GM21576 (cell line): ENCODE measurements at regions not wholly inside any gene's neighbourhood (a gene's known extent, or its start where the extent isn't known, plus 50 kb on each side); places are given as distances from the start of the nearest gene placed in this dataset.
"Not testable (repeated sequence)": the region's sequence is repeated elsewhere in the genome, so short reads cannot be mapped to it uniquely, and the experiment has no call there.

Experiments used
- ATAC-seq: cut with Tn5 transposase; IDR thresholded peaks from one replicate; pipeline ENCODE4 v1.9.1; 2021; ENCODE audit warnings: mild to moderate bottlenecking, moderate library complexity; ENCODE audit not compliant: unreplicated experiment

DNA sequence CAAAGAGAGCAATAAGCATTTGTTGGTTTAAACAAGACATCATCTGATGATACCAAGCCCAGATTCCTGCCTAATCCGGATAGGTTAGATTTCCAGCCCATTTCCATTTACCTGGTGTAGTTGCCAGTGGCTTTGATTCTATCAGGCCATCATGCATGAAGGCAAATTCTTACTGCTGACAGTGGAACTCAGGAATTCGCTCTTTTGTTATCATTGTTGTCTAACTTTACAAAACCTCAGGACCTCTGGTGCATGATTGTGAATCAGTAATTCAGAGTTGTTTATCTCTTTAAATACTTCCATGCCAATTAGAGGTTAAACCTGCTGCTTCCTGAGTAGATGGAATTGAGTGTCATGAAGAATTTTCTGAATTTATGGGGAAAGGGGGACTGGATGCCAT, 76.5 kb downstream of the C9orf152 start:
- ATAC-seq, result no peak

DNA sequence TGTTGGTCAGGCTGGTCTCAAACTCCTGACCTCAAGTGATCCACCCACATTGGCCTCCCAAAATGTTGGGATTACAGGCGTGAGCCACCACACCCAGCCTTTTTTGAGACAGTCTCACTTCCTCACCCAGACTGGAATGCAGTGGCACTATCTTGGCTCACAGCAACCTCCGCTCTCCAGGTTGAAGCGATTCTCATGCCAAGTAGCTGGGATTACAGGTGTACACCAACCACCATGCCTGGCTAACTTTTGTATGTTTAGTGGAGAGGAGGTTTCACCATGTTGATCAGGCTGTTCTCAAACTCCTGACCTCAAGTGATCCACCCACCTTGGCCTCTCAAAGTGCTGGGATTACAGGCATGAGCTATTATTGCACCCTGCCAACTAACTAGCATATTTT, 75.4 kb downstream of the C9orf152 start:
- not testable (repeated sequence) for ATAC-seq

DNA sequence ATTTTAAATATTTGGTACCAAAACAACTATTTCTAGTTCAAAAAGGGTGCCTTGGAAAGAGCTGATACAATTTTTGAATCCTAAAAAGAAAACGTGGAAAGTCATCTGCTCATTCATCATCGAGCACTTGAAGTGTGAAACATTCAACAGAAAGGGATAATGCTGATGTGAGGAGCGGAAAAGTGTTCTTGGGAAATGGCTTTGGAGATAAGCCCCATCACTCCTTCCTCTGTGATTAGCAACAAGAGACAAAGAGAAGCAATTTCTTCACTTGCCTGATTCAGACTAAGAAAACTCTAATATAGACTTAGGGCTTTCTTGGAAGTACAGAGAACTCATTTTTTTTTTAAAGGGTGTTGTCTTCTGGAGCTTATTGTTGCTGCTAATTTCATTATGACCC, 74.9 kb downstream of the C9orf152 start:
- no peak for ATAC-seq

DNA sequence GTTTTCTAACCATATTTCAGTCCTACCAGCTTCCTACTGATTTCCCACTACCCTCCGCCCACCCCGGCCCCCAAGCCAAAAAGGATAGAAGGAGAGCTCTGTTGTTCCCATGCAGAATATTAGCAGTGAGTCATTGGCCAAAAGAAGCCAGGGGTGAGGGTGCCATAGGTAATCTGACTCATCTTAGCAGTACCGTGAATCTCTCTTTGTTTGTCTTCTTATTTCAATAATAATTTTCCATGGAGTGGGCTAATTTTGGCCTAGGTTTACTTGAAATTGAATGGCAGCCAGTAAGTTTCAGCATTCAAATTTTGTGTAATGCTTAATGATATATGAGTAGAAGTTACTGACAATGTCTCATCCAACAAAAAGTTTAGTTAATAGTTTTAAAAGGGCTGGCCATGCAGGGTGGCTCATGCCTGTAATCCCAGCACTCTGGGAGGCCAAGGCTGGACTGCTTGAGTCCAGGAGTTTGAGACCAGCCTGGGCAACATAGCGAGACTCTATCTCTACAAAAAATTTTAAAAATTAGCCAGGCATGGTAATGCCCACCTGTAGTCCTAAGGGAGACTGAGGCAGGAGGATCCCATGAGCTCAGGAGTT, 74.2 kb downstream of the C9orf152 start:
- no peak for ATAC-seq

DNA sequence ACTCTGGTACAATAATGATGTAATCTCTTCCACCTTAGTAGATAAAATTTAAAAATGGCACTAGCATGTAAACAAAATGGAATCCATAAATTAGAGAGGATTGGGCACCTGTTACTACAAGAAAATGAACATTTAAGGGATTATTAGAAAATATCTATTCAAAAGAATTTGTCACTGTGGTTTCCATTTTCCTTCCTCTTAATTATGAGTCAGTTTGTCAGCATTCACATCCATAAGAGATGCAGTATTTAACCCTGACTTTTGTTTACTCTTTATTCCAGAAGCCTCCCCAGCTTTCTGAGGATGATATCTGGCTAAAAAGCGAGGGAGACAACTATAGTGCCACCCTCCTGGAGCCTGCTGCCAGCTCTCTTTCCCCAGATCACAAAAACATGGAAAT, 72.1 kb downstream of the C9orf152 start:
- no peak for ATAC-seq

DNA sequence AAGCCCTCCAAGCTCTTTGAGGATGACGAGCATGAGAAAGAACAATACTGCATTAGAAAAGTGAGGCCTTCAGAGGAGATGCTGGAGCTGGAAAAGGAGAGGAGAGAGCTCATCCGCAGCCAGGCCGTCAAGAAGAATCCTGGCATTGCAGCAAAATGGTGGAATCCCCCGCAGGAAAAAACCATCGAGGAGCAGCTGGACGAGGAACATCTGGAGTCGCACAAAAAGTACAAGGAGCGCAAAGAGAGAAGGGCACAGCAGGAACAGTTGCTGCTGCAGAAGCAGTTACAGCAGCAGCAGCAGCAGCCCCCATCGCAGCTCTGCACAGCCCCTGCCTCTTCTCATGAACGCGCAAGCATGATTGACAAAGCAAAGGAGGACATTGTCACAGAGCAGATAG, 71.2 kb downstream of the C9orf152 start:
- no peak for ATAC-seq

DNA sequence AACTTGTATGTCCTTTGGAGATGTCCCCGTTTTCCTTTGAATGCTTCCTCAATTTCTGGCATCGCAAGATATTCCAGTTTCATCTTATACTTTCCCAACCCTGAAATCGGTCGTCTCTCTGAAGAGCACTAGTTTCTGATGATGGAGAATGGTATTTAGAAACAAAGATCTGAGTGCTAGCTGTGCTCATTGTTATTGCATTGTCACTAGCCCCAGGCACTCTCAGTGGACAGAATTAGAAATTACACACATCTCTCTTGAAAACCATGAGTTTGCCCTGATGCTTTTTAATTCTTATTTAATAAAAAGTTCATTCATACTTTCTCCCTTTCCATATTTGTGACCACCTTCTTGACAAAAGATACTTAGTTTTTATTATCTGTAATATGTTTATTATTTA, 67.7 kb downstream of the C9orf152 start:
- no peak for ATAC-seq

DNA sequence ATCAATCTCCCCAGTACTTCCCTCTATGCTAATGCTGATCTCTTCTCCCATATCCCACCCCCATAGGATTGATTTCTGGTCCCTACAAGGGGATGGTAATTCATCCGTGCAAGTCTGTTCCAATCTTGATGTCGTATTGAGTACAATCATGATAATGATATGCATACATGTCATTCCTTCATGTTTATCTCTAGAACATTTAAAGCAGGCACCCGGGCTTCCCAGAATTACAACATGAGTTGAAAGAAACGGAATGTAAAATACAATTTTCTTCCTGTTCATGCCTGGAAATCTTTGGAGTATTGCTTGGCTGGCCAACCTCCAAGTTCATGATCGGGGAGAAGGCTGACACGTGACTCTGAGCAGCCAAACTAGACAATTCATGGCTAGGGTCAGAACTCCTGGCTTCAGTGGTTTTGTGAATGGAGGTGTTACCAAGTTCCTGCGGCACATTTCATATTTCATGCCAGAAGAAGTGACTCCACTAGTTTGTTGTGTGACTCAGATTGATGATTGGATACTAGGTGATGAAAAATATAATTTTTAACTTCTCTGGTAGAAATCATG, 66.6 kb downstream of the C9orf152 start:
- ATAC-seq, result no peak

DNA sequence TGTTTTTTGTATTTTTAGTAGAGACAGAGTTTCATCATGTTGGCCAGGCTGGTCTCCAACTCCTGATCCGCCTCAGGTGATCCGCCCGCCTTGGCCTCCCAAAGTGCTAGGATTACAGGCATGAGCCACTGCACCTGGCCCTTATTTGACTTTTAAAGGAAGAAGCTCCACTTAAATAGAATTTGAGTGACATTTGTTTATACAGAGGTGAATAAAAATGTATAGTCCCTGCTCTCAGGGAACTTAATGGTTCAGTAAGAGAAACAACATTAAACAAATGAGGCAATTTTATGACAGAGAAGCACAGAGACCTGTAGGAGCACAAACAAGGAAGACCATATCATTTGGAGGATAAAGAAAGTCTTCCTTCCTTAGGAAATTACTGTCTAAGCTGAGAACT, 65.7 kb downstream of the C9orf152 start:
- ATAC-seq, result no peak

DNA sequence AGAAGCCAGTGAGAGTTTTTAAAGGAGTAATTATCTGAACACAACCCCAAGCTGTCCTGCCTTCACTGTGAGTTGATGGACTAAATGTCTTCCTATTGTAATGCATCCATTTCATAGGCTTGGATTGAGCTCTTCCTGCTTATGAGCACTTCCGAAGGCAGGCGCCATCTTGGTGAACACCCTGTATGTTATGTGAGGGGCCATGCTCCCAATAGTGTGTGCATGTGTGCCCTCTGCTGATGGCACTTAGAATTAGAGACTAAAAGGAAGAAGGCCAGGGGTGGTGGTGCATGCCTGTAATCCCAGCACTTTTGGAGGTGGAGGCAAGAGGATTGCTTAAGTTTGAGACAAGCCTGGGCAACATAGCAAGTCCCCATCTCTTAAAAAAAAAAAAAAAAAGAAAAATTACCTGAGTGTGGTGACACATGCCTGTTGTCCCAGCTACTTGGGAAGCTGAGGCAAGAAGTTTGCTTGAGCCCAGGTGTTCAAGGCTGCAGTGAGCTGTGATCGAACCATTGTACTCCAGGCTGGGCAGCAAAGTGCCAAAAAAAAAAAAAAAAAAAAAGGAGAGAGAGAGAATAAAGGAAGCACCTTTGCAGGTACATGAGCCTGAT, 65.0 kb downstream of the C9orf152 start:
- peak; percentile 34 for ATAC-seq

DNA sequence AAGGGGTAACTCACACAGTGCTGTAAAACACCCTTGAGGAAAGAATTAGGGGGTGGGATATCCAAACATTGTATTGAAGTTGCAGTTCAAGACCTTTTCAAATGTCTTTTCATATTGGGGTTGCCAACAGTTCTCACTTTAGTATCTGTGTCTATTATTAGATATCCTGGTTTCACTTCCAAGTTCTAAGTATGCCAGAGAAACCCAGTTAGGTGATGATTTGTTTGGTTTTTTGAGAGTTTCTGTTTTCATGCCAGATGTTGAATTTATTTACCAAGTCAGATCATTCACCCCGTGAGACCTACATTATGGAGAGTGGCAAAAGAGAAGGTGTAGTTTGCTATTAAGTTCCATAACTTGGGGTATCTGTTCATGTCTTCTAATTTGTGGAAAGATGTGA, 64.5 kb downstream of the C9orf152 start:
- peak; percentile 48 for ATAC-seq

DNA sequence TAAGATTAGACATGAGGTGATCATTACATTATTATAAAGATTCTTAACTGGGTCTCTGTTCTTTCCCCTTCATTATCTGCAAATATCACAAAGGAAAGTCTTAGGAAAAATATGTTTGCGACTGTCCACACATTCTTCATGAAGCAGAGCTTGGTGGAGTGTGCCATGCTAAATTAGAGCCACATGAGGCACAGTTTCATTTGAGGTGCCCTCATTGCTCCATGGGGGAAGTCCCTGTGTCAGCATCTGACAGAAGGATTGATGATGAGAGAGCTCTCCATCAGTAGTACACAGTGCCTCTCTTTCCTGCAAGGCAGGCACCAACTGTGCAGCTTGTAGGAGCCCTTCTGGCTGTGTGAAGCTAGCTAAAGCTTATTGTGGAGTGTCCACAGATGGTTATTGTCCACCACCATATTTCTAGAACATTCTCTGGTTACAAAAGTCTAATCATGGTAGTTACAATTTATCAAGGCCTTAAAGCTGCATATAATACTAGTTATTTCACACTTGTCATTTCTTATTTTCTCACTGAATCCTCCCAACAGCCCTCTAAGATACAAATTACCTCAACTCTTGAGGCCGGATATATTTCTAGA, 63.9 kb downstream of the C9orf152 start:
- peak; percentile 46 for ATAC-seq

DNA sequence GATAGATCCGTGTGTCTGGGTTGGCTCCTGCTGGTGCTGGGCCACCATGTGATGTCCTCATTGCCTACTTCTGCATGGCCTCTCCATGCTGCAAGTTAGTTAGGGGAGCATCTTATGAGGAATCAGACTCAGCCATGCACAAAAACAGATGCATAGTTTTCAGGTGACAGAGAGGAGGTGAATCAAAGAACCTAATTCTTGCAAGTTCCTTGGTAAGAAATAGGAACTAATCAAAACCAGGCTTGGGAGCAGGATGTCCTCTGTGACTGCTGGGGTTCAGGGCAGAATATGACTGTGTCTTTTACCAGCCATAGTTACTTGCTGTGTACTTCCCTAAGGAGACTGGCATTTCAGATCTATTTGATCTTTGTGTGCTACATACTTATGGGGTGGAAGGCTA, 61.6 kb downstream of the C9orf152 start:
- no peak for ATAC-seq

DNA sequence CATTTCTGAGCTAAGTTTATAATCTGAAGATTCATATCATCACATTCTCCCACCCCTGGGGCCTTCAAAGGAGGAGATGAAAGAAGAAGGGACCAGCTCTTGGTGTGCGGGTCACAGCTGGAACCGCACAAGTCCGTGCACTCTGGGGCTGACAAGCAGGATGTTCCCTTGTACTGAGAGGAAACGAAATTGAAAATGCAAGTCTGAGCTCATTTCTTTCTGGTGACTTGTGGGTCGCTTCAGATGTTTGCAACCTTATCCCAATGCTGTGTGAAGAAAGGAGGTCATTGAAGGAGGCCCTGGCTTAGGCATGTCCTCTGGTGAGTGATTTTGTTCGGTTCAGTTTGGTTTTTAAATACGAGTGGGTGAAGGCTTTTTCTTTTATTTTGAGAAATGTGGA, 59.6 kb downstream of the C9orf152 start:
- peak; percentile 67 for ATAC-seq

DNA sequence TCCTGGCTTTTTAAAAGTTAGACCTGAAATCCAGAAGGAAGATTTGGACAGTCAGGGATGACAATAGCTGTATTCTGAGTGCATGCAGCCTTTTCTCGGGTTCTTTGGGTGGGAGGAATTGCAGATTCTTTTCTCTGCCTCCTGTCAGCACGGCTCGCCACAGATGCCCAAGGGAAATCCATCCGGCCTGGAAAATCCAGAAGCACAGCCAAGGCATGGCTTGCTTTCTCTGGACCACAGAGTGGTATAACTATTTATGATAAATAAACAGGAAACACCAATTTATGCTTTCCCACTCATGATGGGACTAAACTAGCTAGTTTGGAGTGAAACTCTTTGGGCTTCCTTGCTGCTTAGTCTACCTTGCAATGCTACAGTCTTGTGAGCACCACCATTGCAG, 59.1 kb downstream of the C9orf152 start:
- ATAC-seq, result no peak
